A549 (cell line): ENCODE measurements at regions not wholly inside any gene's neighbourhood (a gene's known extent, or its start where the extent isn't known, plus 50 kb on each side); places are given as distances from the start of the nearest gene placed in this dataset.

ENCODE experiments used
- CTCF ChIP-seq: fragments of >200 bp; sonication (Bioruptor Twin); formaldehyde crosslinking; IDR thresholded peaks from 3 replicates; pipeline ENCODE4 v1.5.1; 2016
- POLR2A ChIP-seq: IDR thresholded peaks from 2 replicates; pipeline ENCODE4 v1.6.1; 2012; ENCODE audit warnings: mild to moderate bottlenecking, low read length
- POLR2AphosphoS2 ChIP-seq: conservative IDR thresholded peaks from 2 replicates; pipeline ENCODE4 v1.6.1; 2012; ENCODE audit warnings: low read length, improper control_type of control experiment, inconsistent platforms
- REST ChIP-seq: fragments of 200-600 bp; sonication (generic); IDR thresholded peaks from 2 replicates; pipeline ENCODE4 v1.6.1; 2016; ENCODE audit warnings: antibody characterized with exemption, mild to moderate bottlenecking, moderate library complexity

- TF ChIP-seq CTCF, result no peak
- no peak for TF ChIP-seq POLR2AphosphoS2
- no peak for TF ChIP-seq POLR2A
- TF ChIP-seq REST, result no peak
These were observed 306.2 kb upstream of the DPPA4 start for GRCh38 chr3:109643590-109643989.
